HG02759 (cell line): ENCODE measurements at regions not wholly inside any gene's neighbourhood (a gene's known extent, or its start where the extent isn't known, plus 50 kb on each side); places are given as distances from the start of the nearest gene placed in this dataset.
A peak's percentile ranks its signal among the peaks of the same experiment; 100 is the strongest.
"Not testable (repeated sequence)": the region's sequence is repeated elsewhere in the genome, so short reads cannot be mapped to it uniquely, and the experiment has no call there.

Experiments used
- ATAC-seq: cut with Tn5 transposase; IDR thresholded peaks from one replicate; pipeline ENCODE4 v1.9.1; 2021; ENCODE audit warnings: mild to moderate bottlenecking, moderate library complexity; ENCODE audit not compliant: unreplicated experiment

- ATAC-seq, result no peak
These were observed 120.9 kb upstream of the SFSWAP start for GRCh38 chr12:131589966-131590365.

GRCh38 chr12:131591136-131591535, 119.8 kb upstream of the SFSWAP start:
- no peak for ATAC-seq

GRCh38 chr12:131591714-131592709, 118.9 kb upstream of the SFSWAP start:
- ATAC-seq, result no peak

GRCh38 chr12:131592972-131593371, 117.9 kb upstream of the SFSWAP start:
- peak; percentile 96 for ATAC-seq

GRCh38 chr12:131593406-131593805, 117.5 kb upstream of the SFSWAP start:
- no peak for ATAC-seq

GRCh38 chr12:131596115-131596514, 114.8 kb upstream of the SFSWAP start:
- ATAC-seq, result no peak

- ATAC-seq, result no peak
These were observed 113.6 kb upstream of the SFSWAP start for GRCh38 chr12:131597333-131597732.

- no peak for ATAC-seq
These were observed 112.2 kb upstream of the SFSWAP start for GRCh38 chr12:131598717-131599116.

- no peak for ATAC-seq
These were observed 111.4 kb upstream of the SFSWAP start for GRCh38 chr12:131599190-131600159.

- no peak for ATAC-seq
These were observed 110.7 kb upstream of the SFSWAP start for GRCh38 chr12:131600160-131600532.

GRCh38 chr12:131601499-131601898, 109.4 kb upstream of the SFSWAP start:
- not testable (repeated sequence) for ATAC-seq

- no peak for ATAC-seq
These were observed 107.6 kb upstream of the SFSWAP start for GRCh38 chr12:131603106-131603938.

GRCh38 chr12:131603939-131604795, 106.7 kb upstream of the SFSWAP start:
- ATAC-seq, result no peak

GRCh38 chr12:131604859-131605258, 106.0 kb upstream of the SFSWAP start:
- no peak for ATAC-seq

- ATAC-seq, result no peak
These were observed 105.5 kb upstream of the SFSWAP start for GRCh38 chr12:131605304-131605829.

- ATAC-seq, result no peak
These were observed 104.5 kb upstream of the SFSWAP start for GRCh38 chr12:131606218-131606901.

GRCh38 chr12:131607658-131608447, 103.0 kb upstream of the SFSWAP start:
- peak; percentile 74 for ATAC-seq
